ENCODE measurements at regions not wholly inside any gene's neighbourhood (a gene's known extent, or its start where the extent isn't known, plus 50 kb on each side); places are given as distances from the start of the nearest gene placed in this dataset.

DNA sequence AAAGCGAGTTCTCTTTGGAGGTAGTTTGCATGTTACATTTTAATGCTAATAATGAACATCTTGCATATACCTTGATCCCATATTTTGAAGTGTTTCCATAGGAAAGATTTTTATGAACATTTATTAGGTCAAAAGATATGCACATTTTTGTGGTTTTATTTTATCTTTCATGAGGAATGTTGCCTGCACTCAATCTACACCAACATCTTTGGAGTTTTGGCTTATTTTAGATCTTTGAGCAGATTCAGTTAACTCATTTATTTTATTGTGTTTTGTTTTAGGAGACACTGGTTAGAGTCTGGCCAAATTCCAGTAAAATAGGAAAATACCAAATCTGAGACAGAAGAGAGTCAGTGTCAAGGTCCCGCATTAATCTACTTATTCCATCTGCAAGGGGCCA is 540.9 kb downstream of the RNF144A start:
- H3K27ac ChIP-seq (ENCODE audit: low read depth in 1 of 2, low read length in 2 of 2), result no peak overlapping the region
- no peaks in the 10 kb centered on the region for H3K36me3 ChIP-seq (replicated peaks in 1 of 2; ENCODE audit: control insufficient read depth in 1 of 2, insufficient read depth in 2 of 2, low read length in 2 of 2)
- no peak for DNase-seq
- no peak overlapping the region for H3K4me3 ChIP-seq (replicated peaks in 1 of 3; ENCODE audit: low read depth in 2 of 3, low read length in 3 of 3)
- no peaks in the 10 kb centered on the region for H3K9me3 ChIP-seq (replicated peaks in 1 of 2; ENCODE audit: control insufficient read depth in 1 of 2, insufficient read depth in 1 of 2, low read length in 2 of 2)
- peaks cover 0 to 2% (median 0%) of the 10 kb centered on the region in 7 donors for H3K9me3 Mint-ChIP-seq
- H3K36me3 Mint-ChIP-seq, result no peaks in the 10 kb centered on the region
- H3K9ac ChIP-seq (ENCODE audit: insufficient read depth, low read length, poor library complexity, severe bottlenecking), result no peak overlapping the region
- peaks cover 0 to 2% (median 1%) of the 10 kb centered on the region in 3 donors for H3K27me3 Mint-ChIP-seq (ENCODE audit: low read depth in 3 of 3)
- H3K4me2 ChIP-seq (replicated peaks; ENCODE audit: extremely low read depth, low read length, poor library complexity, severe bottlenecking), result no peak overlapping the region
- no peaks in the 10 kb centered on the region for H3K27me3 ChIP-seq (ENCODE audit: control insufficient read depth in 2 of 2, insufficient read depth in 2 of 2, low read length in 2 of 2)
- intact Hi-C loops (cut with micrococcal nuclease), result no loop called here
- TF ChIP-seq CTCF (IDR thresholded peaks at IDR 0.05), result no peak
- WGBS (ENCODE audit: insufficient coverage), result no CpG with 5 or more reads among the region's 2 CpGs
- H3K4me1 Mint-ChIP-seq, result no peaks in the 10 kb centered on the region
- no peak overlapping the region for H2AFZ ChIP-seq (ENCODE audit: insufficient read depth, low read depth, low read length, poor library complexity, severe bottlenecking)
- H3K4me1 ChIP-seq (ENCODE audit: control insufficient read depth in 1 of 2, insufficient read depth in 2 of 2, low read length in 2 of 2), result no peaks in the 10 kb centered on the region
- H3K27ac Mint-ChIP-seq, result no peak overlapping the region
- no peaks in the 10 kb centered on the region for H3K79me2 ChIP-seq (ENCODE audit: insufficient read depth, low read length)
- H3K4me3 Mint-ChIP-seq, result no peak overlapping the region
- no peaks in the 10 kb centered on the region for H4K20me1 ChIP-seq (ENCODE audit: insufficient read depth, low read length)

DNA sequence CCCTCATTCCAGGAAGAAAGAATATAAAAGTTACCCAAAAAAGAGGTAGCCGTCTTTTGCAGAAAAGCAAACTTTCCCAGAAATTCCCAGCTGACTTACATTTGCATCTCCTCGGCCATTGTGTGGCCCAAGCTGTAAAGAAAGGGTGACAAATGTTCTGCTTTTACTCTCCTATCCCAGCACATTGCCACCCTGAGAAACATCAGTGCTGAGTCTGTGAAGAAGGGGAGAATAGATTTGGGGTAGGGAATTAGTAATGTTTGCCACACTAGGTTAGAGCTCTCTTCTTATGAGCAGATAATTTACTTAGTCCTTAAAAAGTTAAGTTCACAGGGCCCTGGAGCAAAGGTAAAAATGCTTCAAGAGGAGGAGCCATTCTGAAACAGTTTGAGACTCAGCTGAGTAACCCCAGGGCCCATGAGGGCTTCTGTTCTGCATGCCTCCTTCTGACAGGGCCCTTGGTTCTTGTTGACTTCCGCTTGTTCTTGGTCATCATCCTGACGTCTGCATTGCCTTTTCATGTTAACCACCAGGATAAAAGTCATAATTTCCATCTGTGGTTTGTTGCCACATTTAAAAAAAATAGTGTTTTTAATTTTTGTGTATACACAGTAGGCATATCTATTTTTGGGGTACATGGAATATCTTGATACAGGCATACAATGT is 550.7 kb downstream of the RNF144A start:
- Histone ChIP-seq H2AFZ (ENCODE audit: insufficient read depth, low read depth, low read length, poor library complexity, severe bottlenecking) (no peak overlapping the region), H3K4me3 (replicated peaks in 1 of 3; ENCODE audit: low read depth in 2 of 3, low read length in 3 of 3) (no peak overlapping the region), H4K20me1 (ENCODE audit: insufficient read depth, low read length) (no peaks in the 10 kb centered on the region), H3K27me3 (ENCODE audit: control insufficient read depth in 2 of 2, insufficient read depth in 2 of 2, low read length in 2 of 2) (no peaks in the 10 kb centered on the region), H3K9me3 (replicated peaks in 1 of 2; ENCODE audit: control insufficient read depth in 1 of 2, insufficient read depth in 1 of 2, low read length in 2 of 2) (no peaks in the 10 kb centered on the region), H3K4me1 (ENCODE audit: control insufficient read depth in 1 of 2, insufficient read depth in 2 of 2, low read length in 2 of 2) (no peaks in the 10 kb centered on the region), H3K27ac (ENCODE audit: low read depth in 1 of 2, low read length in 2 of 2) (no peak overlapping the region), H3K4me2 (replicated peaks; ENCODE audit: extremely low read depth, low read length, poor library complexity, severe bottlenecking) (no peak overlapping the region), H3K9ac (ENCODE audit: insufficient read depth, low read length, poor library complexity, severe bottlenecking) (no peak overlapping the region), H3K36me3 (replicated peaks in 1 of 2; ENCODE audit: control insufficient read depth in 1 of 2, insufficient read depth in 2 of 2, low read length in 2 of 2) (no peaks in the 10 kb centered on the region), H3K79me2 (ENCODE audit: insufficient read depth, low read length) (no peaks in the 10 kb centered on the region)
- intact Hi-C loops (cut with micrococcal nuclease), result no loop called here
- Mint-ChIP-seq H3K27ac (peak overlapping the region in 1 of 7 donors; percentile 11), H3K36me3 (no peaks in the 10 kb centered on the region), H3K4me3 (no peak overlapping the region), H3K9me3 (peaks cover 0 to 3% (median 0%) of the 10 kb centered on the region in 7 donors), H3K4me1 (no peaks in the 10 kb centered on the region), H3K27me3 (ENCODE audit: low read depth in 3 of 3) (peaks cover 0 to 5% (median 2%) of the 10 kb centered on the region in 3 donors)
- WGBS (ENCODE audit: insufficient coverage), result no CpG with 5 or more reads among the region's 4 CpGs
- DNase-seq, result no peak
- no peak for TF ChIP-seq CTCF (IDR thresholded peaks at IDR 0.05)

Measured in CD14-positive monocyte (primary cell).